Liver (tissue), 8 donors: ENCODE measurements at regions not wholly inside any gene's neighbourhood (a gene's known extent, or its start where the extent isn't known, plus 50 kb on each side); places are given as distances from the start of the nearest gene placed in this dataset.

Source experiments
- DNase-seq: peaks from one replicate; pipeline ENCODE4 v3.0.0-alpha.2; 2017; ENCODE audit warnings: low spot score
- H3K27ac ChIP-seq, 2 donors: one replicate each; pipeline ENCODE4 v1.7.0; 2013; ENCODE audit warnings: inconsistent platforms in 2 of 2, low read length in 2 of 2, control low read depth in 1 of 2, low read depth in 1 of 2, mild to moderate bottlenecking in 1 of 2
- H3K27me3 ChIP-seq, 4 donors: one replicate each; pipeline versions ENCODE4 v1.6.1 to v1.7.0; 2013; ENCODE audit warnings: low read length in 3 of 4, inconsistent platforms in 1 of 4, mild to moderate bottlenecking in 1 of 4, moderate library complexity in 1 of 4; ENCODE audit not compliant: control insufficient read depth in 4 of 4, insufficient read depth in 4 of 4
- H3K36me3 ChIP-seq, 4 donors: one replicate each; pipeline versions ENCODE4 v1.6.1 to v1.7.0; 2013; ENCODE audit warnings: low read length in 3 of 4, mild to moderate bottlenecking in 3 of 4, low read depth in 1 of 4, moderate library complexity in 1 of 4; ENCODE audit not compliant: control insufficient read depth in 4 of 4, insufficient read depth in 3 of 4
- H3K4me1 ChIP-seq, 4 donors: one replicate each; pipeline versions ENCODE4 v1.6.1 to v1.7.0; 2013; ENCODE audit warnings: low read length in 3 of 4, mild to moderate bottlenecking in 3 of 4, moderate library complexity in 1 of 4; ENCODE audit not compliant: control insufficient read depth in 4 of 4, insufficient read depth in 4 of 4
- H3K4me3 ChIP-seq, 3 donors: one replicate each; pipeline versions ENCODE4 v1.6.1 to v1.7.0; 2013; ENCODE audit warnings: low read length in 3 of 3, control low read depth in 1 of 3, low read depth in 1 of 3, mild to moderate bottlenecking in 1 of 3
- H3K9ac ChIP-seq, 2 donors: one replicate each; pipeline ENCODE4 v1.7.0; 2013; ENCODE audit warnings: low read length in 2 of 2, mild to moderate bottlenecking in 2 of 2, moderate library complexity in 2 of 2, control low read depth in 1 of 2, low read depth in 1 of 2
- H3K9me3 ChIP-seq, 4 donors: one replicate each; pipeline versions ENCODE4 v1.6.1 to v1.7.0; 2013; ENCODE audit warnings: low read length in 3 of 4; ENCODE audit not compliant: control insufficient read depth in 4 of 4
- CTCF ChIP-seq: fragments of 150-350 bp; IDR thresholded peaks from 2 replicates; pipeline ENCODE4 v1.5.1; 2017; ENCODE audit warnings: improper control_type of control experiment, low read depth, low read length; ENCODE audit not compliant: missing input control
- FOXA2 ChIP-seq: IDR thresholded peaks from 2 replicates; pipeline ENCODE4 v1.6.1; 2016; ENCODE audit warnings: antibody characterized with exemption
- HNF4A ChIP-seq, 2 donors: conservative IDR thresholded peaks; 2 replicates each; pipeline ENCODE4 v1.6.1; 2016; ENCODE audit warnings: antibody characterized with exemption in 2 of 2, mild to moderate bottlenecking in 2 of 2
- HNF4G ChIP-seq: IDR thresholded peaks from 2 replicates; pipeline ENCODE4 v1.6.1; 2016; ENCODE audit warnings: antibody characterized with exemption
- MAX ChIP-seq: IDR thresholded peaks from 2 replicates; pipeline ENCODE4 v1.6.1; 2016; ENCODE audit warnings: antibody characterized with exemption
- NR2F2 ChIP-seq: IDR thresholded peaks from 2 replicates; pipeline ENCODE4 v1.6.1; 2016; ENCODE audit warnings: antibody characterized with exemption
- RAD21 ChIP-seq, 2 donors: IDR thresholded peaks; 2 replicates each; pipeline ENCODE4 v1.6.1; 2016; ENCODE audit warnings: antibody characterized with exemption in 2 of 2, mild to moderate bottlenecking in 2 of 2
- SP1 ChIP-seq: IDR thresholded peaks from 2 replicates; pipeline ENCODE4 v1.6.1; 2018; ENCODE audit warnings: antibody characterized with exemption, mild to moderate bottlenecking
- TAF1 ChIP-seq: conservative IDR thresholded peaks from 2 replicates; pipeline ENCODE4 v1.6.1; 2016; ENCODE audit warnings: antibody characterized with exemption, mild to moderate bottlenecking
- ZBTB33 ChIP-seq: IDR thresholded peaks from 2 replicates; pipeline ENCODE4 v1.6.1; 2016; ENCODE audit warnings: antibody characterized with exemption
- WGBS: extraction: QIAGEN DNeasy Blood & Tissue Kit; methylation state at CpG from one replicate; pipeline ENCODE4 v1.1.7; 2013; 5-methylcytosine and 5-hydroxymethylcytosine counted together
- donor health status: healthy.
- donor health status: healthy.
- donor health status: healthy.
- donor health status: healthy.
- donor health status: healthy.

GRCh38 chr10:121185816-121186455 is 334.8 kb downstream of the WDR11 start (continued):
- no peak for TF ChIP-seq CTCF

GRCh38 chr10:121187391-121187790 is 336.2 kb downstream of the WDR11 start:
- no peak for DNase-seq
- no peaks in the 10 kb centered on the region for H3K36me3 ChIP-seq
- no peak overlapping the region for H3K4me3 ChIP-seq
- no peaks in the 10 kb centered on the region for H3K9me3 ChIP-seq
- no peak overlapping the region for H3K27ac ChIP-seq
- TF ChIP-seq FOXA2 = no peak
- TF ChIP-seq CTCF = no peak
- no peak for TF ChIP-seq TAF1
- no peak for TF ChIP-seq SP1
- no peak for TF ChIP-seq RAD21 (IDR thresholded peaks at IDR 0.05)
- TF ChIP-seq NR2F2 = no peak
- no peak for TF ChIP-seq MAX
- TF ChIP-seq HNF4A (conservative IDR thresholded peaks at IDR 0.05) = no peak
- TF ChIP-seq ZBTB33 = no peak
- H3K27me3 ChIP-seq = no peaks in the 10 kb centered on the region
- H3K9ac ChIP-seq = no peak overlapping the region
- no peaks in the 10 kb centered on the region for H3K4me1 ChIP-seq

- Histone ChIP-seq H3K9ac (no peak overlapping the region), H3K36me3 (no peaks in the 10 kb centered on the region), H3K27ac (no peak overlapping the region), H3K4me1 (no peaks in the 10 kb centered on the region), H3K4me3 (no peak overlapping the region), H3K27me3 (no peaks in the 10 kb centered on the region), H3K9me3 (no peaks in the 10 kb centered on the region)
- DNase-seq = no peak
- WGBS = 48% methylated on average over 6 of the region's 6 CpGs
- TF ChIP-seq HNF4G (no peak), RAD21 (IDR thresholded peaks at IDR 0.05) (peak; percentile 52 to 62)
Observed at GRCh38 chr10:121188005-121188404, 336.8 kb downstream of the WDR11 start.
